ENCODE measurements at regions not wholly inside any gene's neighbourhood (a gene's known extent, or its start where the extent isn't known, plus 50 kb on each side); places are given as distances from the start of the nearest gene placed in this dataset.

DNA sequence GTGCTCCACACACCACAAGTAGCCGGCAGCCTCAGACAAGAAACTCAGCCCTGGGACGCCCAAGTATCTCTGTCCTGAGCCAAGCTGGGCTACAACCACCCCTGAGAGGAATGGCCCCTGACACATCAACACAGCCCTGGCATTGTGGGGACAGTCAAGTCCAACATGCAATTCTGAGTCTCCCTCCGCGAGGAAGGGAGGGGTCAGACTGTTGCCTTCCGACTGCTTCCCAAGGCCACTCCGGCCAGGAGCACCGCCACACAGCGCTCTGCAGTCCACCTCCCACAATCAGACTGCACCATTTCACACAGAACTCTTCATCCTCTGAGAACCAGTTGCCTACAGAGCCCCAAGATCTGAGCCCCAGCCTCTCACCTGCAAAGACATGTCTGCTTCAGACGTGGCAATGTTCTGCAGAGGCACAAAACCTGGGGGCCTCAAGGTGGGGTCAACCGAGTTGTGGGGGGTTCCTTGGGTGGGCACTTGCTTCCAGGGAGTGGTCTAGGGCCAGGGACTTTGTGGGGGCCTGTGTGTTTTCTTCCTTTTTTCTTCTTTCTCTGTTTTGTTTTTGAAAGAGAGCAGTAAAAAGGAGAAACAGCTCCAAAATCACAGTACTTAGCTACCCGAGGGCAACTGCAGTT, 76.7 kb upstream of the SALL3 start:
- TF ChIP-seq CTCF (IDR thresholded peaks at IDR 0.05) (no peak), POLR2A (IDR thresholded peaks at IDR 0.05) (no peak)

All from heart left ventricle (tissue), 13 donors.